DOHH2 (cell line): ENCODE measurements at regions not wholly inside any gene's neighbourhood (a gene's known extent, or its start where the extent isn't known, plus 50 kb on each side); places are given as distances from the start of the nearest gene placed in this dataset.

Experiments
- H3F3A ChIP-seq: fragments of 200-600 bp; sonication (generic), shearing (Covaris generic); 2 replicates; pipeline ENCODE4 v1.6.0; 2016; ENCODE audit warnings: antibody characterized with exemption, mild to moderate bottlenecking; ENCODE audit not compliant: control insufficient read depth, insufficient read depth
- H3K27ac ChIP-seq: fragments of 200-600 bp; sonication (generic); 2 replicates; pipeline ENCODE4 v1.5.1; 2014; ENCODE audit warnings: low read depth, mild to moderate bottlenecking, low read length, moderate library complexity
- H3K27me3 ChIP-seq: fragments of 200-600 bp; sonication (generic); 2 replicates; pipeline ENCODE4 v1.6.1; 2014; ENCODE audit warnings: mild to moderate bottlenecking, low read length, mixed read lengths; ENCODE audit not compliant: control insufficient read depth
- H3K36me3 ChIP-seq: fragments of 200-600 bp; sonication (generic); 2 replicates; pipeline ENCODE4 v1.6.1; 2014; ENCODE audit warnings: mild to moderate bottlenecking, low read length, moderate library complexity, mixed read lengths; ENCODE audit not compliant: control insufficient read depth
- H3K4me1 ChIP-seq: fragments of 200-600 bp; sonication (generic); 2 replicates; pipeline ENCODE4 v1.6.1; 2014; ENCODE audit warnings: mild to moderate bottlenecking, low read length, mixed read lengths; ENCODE audit not compliant: control insufficient read depth
- H3K4me2 ChIP-seq: fragments of 200-600 bp; sonication (generic); 2 replicates; pipeline ENCODE4 v1.6.0; 2014; ENCODE audit warnings: mild to moderate bottlenecking, low read length, moderate library complexity
- H3K4me3 ChIP-seq: fragments of 200-600 bp; sonication (generic); 2 replicates; pipeline ENCODE4 v1.5.1; 2014; ENCODE audit warnings: mild to moderate bottlenecking, low read length, mixed read lengths
- H3K79me2 ChIP-seq: fragments of 200-600 bp; sonication (generic); 2 replicates; pipeline ENCODE4 v1.6.1; 2014; ENCODE audit warnings: mild to moderate bottlenecking, low read length, mixed read lengths; ENCODE audit not compliant: control insufficient read depth
- H3K9me2 ChIP-seq: fragments of 200-600 bp; sonication (generic); replicated peaks from 2 replicates; pipeline ENCODE4 v1.6.1; 2014; ENCODE audit warnings: mild to moderate bottlenecking, low read length, mixed read lengths; ENCODE audit not compliant: control insufficient read depth
- H3K9me3 ChIP-seq: fragments of 200-600 bp; sonication (generic); 2 replicates; pipeline ENCODE4 v1.6.1; 2014; ENCODE audit warnings: antibody characterized with exemption, low read length, mixed read lengths; ENCODE audit not compliant: control insufficient read depth, insufficient read depth
- H4K20me1 ChIP-seq: fragments of 200-600 bp; sonication (generic); 2 replicates; pipeline ENCODE4 v1.6.0; 2014; ENCODE audit warnings: low read depth, mild to moderate bottlenecking, antibody characterized with exemption, low read length, moderate library complexity; ENCODE audit not compliant: control insufficient read depth, insufficient read depth
- CTCF ChIP-seq: fragments of 200-600 bp; sonication (generic); IDR thresholded peaks from one replicate; pipeline ENCODE4 v1.5.1; 2014; ENCODE audit warnings: antibody characterized with exemption, mild to moderate bottlenecking, low read depth, low read length; ENCODE audit not compliant: poor library complexity, severe bottlenecking
- EZH2phosphoT487 ChIP-seq: fragments of 200-600 bp; sonication (generic); IDR thresholded peaks from 2 replicates; pipeline ENCODE4 v1.6.1; 2017; ENCODE audit warnings: borderline replicate concordance, mild to moderate bottlenecking, antibody characterized with exemption, low read length, moderate library complexity, mixed read lengths

- TF ChIP-seq CTCF (no peak), EZH2phosphoT487 (no peak)
- Histone ChIP-seq H3K9me2 (no peaks in the 10 kb centered on the region), H4K20me1 (no peaks in the 10 kb centered on the region)
These were observed 359.0 kb downstream of the BTG1 start for GRCh38 chr12:91786499-91787272.

GRCh38 chr12:91785655-91786498 is 359.8 kb downstream of the BTG1 start:
- H3K4me2 ChIP-seq = no peak overlapping the region
- no peaks in the 10 kb centered on the region for H3K36me3 ChIP-seq
- no peaks in the 10 kb centered on the region for H3K27me3 ChIP-seq
- H3K9me3 ChIP-seq = no peaks in the 10 kb centered on the region
- H3K27ac ChIP-seq = no peak overlapping the region
- H3K9me2 ChIP-seq = no peaks in the 10 kb centered on the region
- H3K4me3 ChIP-seq = no peak overlapping the region
- TF ChIP-seq CTCF (no peak), EZH2phosphoT487 (no peak)
- H4K20me1 ChIP-seq = no peaks in the 10 kb centered on the region
- H3K79me2 ChIP-seq = no peaks in the 10 kb centered on the region
- H3F3A ChIP-seq = no peaks in the 10 kb centered on the region
- no peaks in the 10 kb centered on the region for H3K4me1 ChIP-seq

More at GRCh38 chr12:91786499-91787272, 359.0 kb downstream of the BTG1 start:
- Histone ChIP-seq H3K4me2 (no peak overlapping the region), H3K9me3 (no peaks in the 10 kb centered on the region), H3K27ac (no peak overlapping the region), H3K36me3 (no peaks in the 10 kb centered on the region), H3K27me3 (no peaks in the 10 kb centered on the region), H3F3A (no peaks in the 10 kb centered on the region), H3K4me3 (no peak overlapping the region), H3K79me2 (no peaks in the 10 kb centered on the region), H3K4me1 (no peaks in the 10 kb centered on the region)

- no peak overlapping the region for H3K4me3 ChIP-seq
- no peaks in the 10 kb centered on the region for H3K9me2 ChIP-seq
- no peaks in the 10 kb centered on the region for H3K36me3 ChIP-seq
- TF ChIP-seq CTCF (no peak), EZH2phosphoT487 (no peak)
- H3K4me2 ChIP-seq = no peak overlapping the region
- no peaks in the 10 kb centered on the region for H4K20me1 ChIP-seq
- H3K4me1 ChIP-seq = peaks cover 16% of the 10 kb centered on the region
- no peaks in the 10 kb centered on the region for H3K79me2 ChIP-seq
- H3K9me3 ChIP-seq = no peaks in the 10 kb centered on the region
- no peaks in the 10 kb centered on the region for H3K27me3 ChIP-seq
- H3F3A ChIP-seq = 0 out of 2 replicates have a peak, but pooled peaks cover 3% of the 10 kb centered on the region
- no peak overlapping the region for H3K27ac ChIP-seq
These were observed 364.5 kb downstream of the BTG1 start for GRCh38 chr12:91781114-91781513.
